GM12891 (cell line): ENCODE measurements at regions not wholly inside any gene's neighbourhood (a gene's known extent, or its start where the extent isn't known, plus 50 kb on each side); places are given as distances from the start of the nearest gene placed in this dataset.

Source experiments
- DNase-seq: peaks from one replicate; pipeline ENCODE4 v3.0.0; 2011; ENCODE audit warnings: low spot score; ENCODE audit not compliant: insufficient read length
- FAIRE-seq: peaks from 2 replicates; lab custom pipeline; 2011; peaks lifted over from hg19 to GRCh38; lab: Jason Lieb, UNC
- PAX5 ChIP-seq: IDR thresholded peaks from 2 replicates; pipeline ENCODE4 v1.6.1; 2011; ENCODE audit warnings: low read length, moderate library complexity, mild to moderate bottlenecking; ENCODE audit not compliant: insufficient read depth, severe bottlenecking
- POLR2A ChIP-seq: IDR thresholded peaks from 2 replicates; pipeline ENCODE4 v1.6.1; 2011; ENCODE audit warnings: low read depth, low read length, control low read depth
- POLR2AphosphoS5 ChIP-seq: IDR thresholded peaks from 2 replicates; pipeline ENCODE4 v1.6.1; 2011; ENCODE audit warnings: low read depth, low read length, control low read depth
- POU2F2 ChIP-seq: IDR thresholded peaks from 2 replicates; pipeline ENCODE4 v1.6.1; 2011; ENCODE audit warnings: low read depth, mild to moderate bottlenecking, control low read depth, low read length, moderate library complexity
- SPI1 ChIP-seq: IDR thresholded peaks from 2 replicates; pipeline ENCODE4 v1.6.1; 2011; ENCODE audit warnings: low read depth, low read length, control low read depth
- TAF1 ChIP-seq: IDR thresholded peaks from 2 replicates; pipeline ENCODE4 v1.6.1; 2011; ENCODE audit warnings: low read depth, low read length, control low read depth

GRCh38 chr12:105912882-105913678, 225.7 kb downstream of the NUAK1 start:
- DNase-seq (no peak), FAIRE-seq (no peak)
- no peak for TF ChIP-seq POLR2AphosphoS5
- no peak for TF ChIP-seq TAF1
- TF ChIP-seq SPI1: no peak
- TF ChIP-seq POU2F2: no peak
- no peak for TF ChIP-seq POLR2A
- no peak for TF ChIP-seq PAX5

DNA sequence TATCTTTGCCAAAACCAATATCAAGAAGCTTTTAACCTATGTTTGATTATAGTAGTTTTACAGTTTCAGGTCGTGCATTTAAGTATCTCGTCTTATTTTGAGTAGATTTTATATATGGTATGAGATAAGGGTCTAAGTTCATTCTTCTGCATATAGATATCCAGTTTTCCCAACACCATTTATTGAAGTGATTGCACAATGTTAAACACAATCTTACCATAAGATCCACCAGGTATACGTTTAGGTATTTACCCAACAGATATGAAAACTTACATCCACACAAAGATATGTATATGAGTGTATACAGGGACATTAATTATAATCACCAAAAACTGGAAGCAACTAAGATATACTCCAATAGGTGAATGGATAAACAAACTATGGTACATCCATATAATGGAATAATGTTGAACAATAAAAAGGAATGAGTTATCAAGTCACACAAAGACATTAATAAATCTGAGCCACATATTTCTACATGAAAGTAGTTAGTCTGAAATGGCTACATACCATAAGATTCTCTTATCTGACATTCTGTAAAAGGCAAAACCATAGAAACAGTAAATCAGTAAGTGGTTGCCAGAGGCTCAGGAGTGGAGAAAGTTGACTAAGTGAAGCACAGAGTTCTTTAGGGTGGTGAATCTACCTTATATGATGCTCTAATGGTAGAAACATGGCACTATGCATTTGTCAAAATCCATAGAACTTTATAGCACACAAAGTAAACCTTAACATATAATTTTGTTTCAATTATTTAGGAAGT, 222.6 kb downstream of the NUAK1 start:
- FAIRE-seq: no peak
- no peak for DNase-seq
- TF ChIP-seq SPI1: no peak
- no peak for TF ChIP-seq POU2F2
- no peak for TF ChIP-seq PAX5
- no peak for TF ChIP-seq TAF1
- TF ChIP-seq POLR2AphosphoS5: no peak
- TF ChIP-seq POLR2A: no peak

GRCh38 chr12:105916760-105917039, 222.1 kb downstream of the NUAK1 start:
- no peak for TF ChIP-seq SPI1
- TF ChIP-seq POU2F2: no peak
- no peak for TF ChIP-seq PAX5
- no peak for TF ChIP-seq POLR2A
- TF ChIP-seq POLR2AphosphoS5: no peak
- TF ChIP-seq TAF1: no peak

GRCh38 chr12:105920161-105920684, 218.5 kb downstream of the NUAK1 start:
- DNase-seq (no peak), FAIRE-seq (no peak)
- TF ChIP-seq SPI1: no peak
- no peak for TF ChIP-seq POLR2AphosphoS5
- no peak for TF ChIP-seq POLR2A
- no peak for TF ChIP-seq PAX5
- no peak for TF ChIP-seq TAF1

More at GRCh38 chr12:105916760-105917039, 222.1 kb downstream of the NUAK1 start:
- no peak for FAIRE-seq
- no peak for DNase-seq

- FAIRE-seq (no peak), DNase-seq (no peak)
- no peak for TF ChIP-seq SPI1
- TF ChIP-seq POU2F2: no peak
- TF ChIP-seq PAX5: no peak
- no peak for TF ChIP-seq POLR2A
- TF ChIP-seq TAF1: no peak
- no peak for TF ChIP-seq POLR2AphosphoS5
These were observed 217.7 kb downstream of the NUAK1 start for GRCh38 chr12:105921055-105921454.

DNA sequence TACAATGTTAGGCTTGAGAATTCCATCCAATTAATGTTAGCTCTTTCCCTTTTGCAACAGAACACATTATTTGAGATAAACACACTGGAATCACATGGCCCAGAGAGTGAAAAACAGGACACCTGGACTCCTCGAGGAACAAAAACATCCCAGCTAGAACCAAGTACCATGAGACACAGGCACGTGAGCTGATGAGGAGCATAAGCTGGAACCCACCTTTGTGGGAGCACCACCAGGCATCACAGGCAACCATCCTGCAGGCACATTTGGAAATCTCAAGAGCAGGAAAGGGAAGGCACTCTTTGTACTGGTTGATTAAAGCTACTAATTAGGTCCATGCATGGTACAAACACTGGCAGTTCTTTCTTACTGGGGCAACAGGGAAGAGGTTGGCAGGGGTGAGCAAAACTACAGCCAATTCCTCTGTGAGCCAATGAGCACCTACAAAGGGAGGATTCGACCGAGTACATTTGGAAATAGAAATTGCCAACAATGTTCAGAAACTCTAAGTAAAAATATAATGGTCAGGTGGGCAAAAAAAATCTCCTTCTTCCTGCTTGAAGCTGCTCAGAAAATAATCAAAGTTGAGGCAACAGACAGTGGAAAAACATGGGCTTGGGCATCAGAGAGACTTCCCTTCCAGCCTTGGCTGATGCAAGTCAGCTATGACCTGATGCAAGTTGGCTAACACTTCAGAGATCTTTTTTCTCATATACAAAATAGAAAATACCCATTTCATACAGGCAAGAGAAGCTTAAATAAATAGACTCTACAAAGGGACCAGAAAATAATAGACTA, 216.7 kb downstream of the NUAK1 start:
- DNase-seq (no peak), FAIRE-seq (no peak)
- TF ChIP-seq TAF1: no peak
- no peak for TF ChIP-seq SPI1
- no peak for TF ChIP-seq PAX5
- TF ChIP-seq POU2F2: no peak
- TF ChIP-seq POLR2AphosphoS5: no peak
- TF ChIP-seq POLR2A: no peak

- TF ChIP-seq POLR2A (no peak), SPI1 (no peak), POLR2AphosphoS5 (no peak), PAX5 (no peak), POU2F2 (no peak), TAF1 (no peak)
- no peak for FAIRE-seq
- no peak for DNase-seq
These were observed 216.1 kb downstream of the NUAK1 start for GRCh38 chr12:105922670-105923102.

DNA sequence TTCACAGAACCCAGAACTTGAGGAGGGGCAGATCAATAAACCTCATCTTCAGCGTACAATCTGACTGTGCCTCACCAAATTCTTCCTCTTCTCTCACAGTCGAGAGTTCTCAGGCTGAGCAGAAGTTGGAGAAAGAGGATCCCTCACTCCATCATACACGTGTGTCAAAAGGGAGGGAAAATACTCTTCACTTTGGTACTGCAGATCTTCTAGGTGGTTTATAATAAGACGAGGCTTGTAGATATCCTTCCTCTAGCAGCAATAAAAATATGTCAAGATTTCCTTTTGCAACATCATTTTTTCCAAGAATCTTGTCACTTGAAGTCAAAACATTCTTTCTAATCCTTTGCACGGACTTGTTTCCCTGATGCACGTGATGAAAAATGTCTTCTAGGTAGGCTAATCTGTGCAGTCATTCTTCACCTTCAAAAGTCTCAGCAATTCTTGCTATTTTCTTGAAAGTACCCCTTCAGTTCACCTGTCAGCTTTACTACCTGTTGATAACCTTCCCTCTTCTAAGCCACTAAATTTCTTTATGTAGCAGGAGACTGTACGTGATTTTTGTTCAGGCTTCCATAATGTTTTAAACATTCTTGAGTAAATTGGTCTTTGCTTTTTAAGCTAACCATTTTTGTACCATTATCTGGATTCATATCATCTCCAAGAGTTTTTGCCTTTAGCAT, 214.1 kb downstream of the NUAK1 start:
- DNase-seq: no peak
- no peak for FAIRE-seq
- no peak for TF ChIP-seq SPI1
- no peak for TF ChIP-seq POU2F2
